ENCODE measurements at regions not wholly inside any gene's neighbourhood (a gene's known extent, or its start where the extent isn't known, plus 50 kb on each side); places are given as distances from the start of the nearest gene placed in this dataset.

GRCh38 chr4:53943345-53944085 lies 120.9 kb downstream of the CHIC2 start:
- TF ChIP-seq ZNF274 (IDR thresholded peaks at IDR 0.05; ENCODE audit: low read depth, low read length): no peak
- TF ChIP-seq, protein P1, sequence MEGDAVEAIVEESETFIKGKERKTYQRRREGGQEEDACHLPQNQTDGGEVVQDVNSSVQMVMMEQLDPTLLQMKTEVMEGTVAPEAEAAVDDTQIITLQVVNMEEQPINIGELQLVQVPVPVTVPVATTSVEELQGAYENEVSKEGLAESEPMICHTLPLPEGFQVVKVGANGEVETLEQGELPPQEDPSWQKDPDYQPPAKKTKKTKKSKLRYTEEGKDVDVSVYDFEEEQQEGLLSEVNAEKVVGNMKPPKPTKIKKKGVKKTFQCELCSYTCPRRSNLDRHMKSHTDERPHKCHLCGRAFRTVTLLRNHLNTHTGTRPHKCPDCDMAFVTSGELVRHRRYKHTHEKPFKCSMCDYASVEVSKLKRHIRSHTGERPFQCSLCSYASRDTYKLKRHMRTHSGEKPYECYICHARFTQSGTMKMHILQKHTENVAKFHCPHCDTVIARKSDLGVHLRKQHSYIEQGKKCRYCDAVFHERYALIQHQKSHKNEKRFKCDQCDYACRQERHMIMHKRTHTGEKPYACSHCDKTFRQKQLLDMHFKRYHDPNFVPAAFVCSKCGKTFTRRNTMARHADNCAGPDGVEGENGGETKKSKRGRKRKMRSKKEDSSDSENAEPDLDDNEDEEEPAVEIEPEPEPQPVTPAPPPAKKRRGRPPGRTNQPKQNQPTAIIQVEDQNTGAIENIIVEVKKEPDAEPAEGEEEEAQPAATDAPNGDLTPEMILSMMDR (IDR thresholded peaks at IDR 0.05 in 2 of 3, conservative IDR thresholded peaks at IDR 0.05 in 1 of 3; ENCODE audit: borderline replicate concordance in 1 of 3, insufficient read depth in 1 of 3, low read depth in 2 of 3, low read length in 2 of 3): no peak
- peak; percentile 80 for TF ChIP-seq CEBPB (IDR thresholded peaks at IDR 0.05; ENCODE audit: low read depth)
- no peak; the same call in 1 of the 2 replicates for TF ChIP-seq POLR2AphosphoS5 (IDR thresholded peaks at IDR 0.05; ENCODE audit: low read depth, low read length)
- TF ChIP-seq, protein P2, sequence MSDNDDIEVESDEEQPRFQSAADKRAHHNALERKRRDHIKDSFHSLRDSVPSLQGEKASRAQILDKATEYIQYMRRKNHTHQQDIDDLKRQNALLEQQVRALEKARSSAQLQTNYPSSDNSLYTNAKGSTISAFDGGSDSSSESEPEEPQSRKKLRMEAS (IDR thresholded peaks at IDR 0.05): peak; percentile 64; the same call in 1 of the 2 replicates
- no peak for TF ChIP-seq ATF3 (IDR thresholded peaks at IDR 0.05)
- TF ChIP-seq EGR1 (IDR thresholded peaks at IDR 0.05; ENCODE audit: low read depth): no peak

All from HCT116 (cell line).